H7 (cell line): ENCODE measurements at regions not wholly inside any gene's neighbourhood (a gene's known extent, or its start where the extent isn't known, plus 50 kb on each side); places are given as distances from the start of the nearest gene placed in this dataset.

Experiments
- DNase-seq: peaks from one replicate; pipeline ENCODE4 v3.0.0; 2012
- H3K27me3 ChIP-seq: 2 replicates; pipeline ENCODE4 v1.6.0; 2011; ENCODE audit warnings: mild to moderate bottlenecking, low read length; ENCODE audit not compliant: control insufficient read depth, insufficient read depth
- H3K36me3 ChIP-seq: replicated peaks from 2 replicates; pipeline ENCODE4 v1.5.1; 2011; ENCODE audit warnings: low read length; ENCODE audit not compliant: control insufficient read depth, insufficient read depth
- H3K4me3 ChIP-seq: 2 replicates; pipeline ENCODE4 v1.5.1; 2011; ENCODE audit warnings: low read depth, mild to moderate bottlenecking, control low read depth, low read length, moderate library complexity; ENCODE audit not compliant: insufficient read depth

- H3K27me3 ChIP-seq = no peaks in the 10 kb centered on the region; the same call in 1 of the 2 replicates
These were observed 53.8 kb upstream of the ATXN3L start for GRCh38 chrX:13373431-13374187.

DNA sequence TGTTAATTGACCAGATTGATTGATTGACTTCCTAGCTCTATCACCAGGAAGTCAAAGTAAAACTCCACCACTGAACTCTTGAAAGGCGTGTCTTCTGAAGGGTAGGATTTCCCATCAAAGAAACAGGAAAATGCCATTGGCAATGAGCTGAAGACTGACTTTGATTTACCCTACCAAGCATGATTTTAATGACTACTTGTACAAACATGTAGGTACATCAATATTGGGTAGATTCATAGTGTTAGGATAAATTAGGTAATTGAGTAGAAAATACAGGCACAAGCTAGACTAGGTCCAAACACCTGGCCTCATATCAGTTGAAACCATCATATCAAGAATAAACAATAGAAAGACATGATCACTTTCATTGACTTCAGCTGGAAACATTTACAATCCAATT is 53.2 kb upstream of the ATXN3L start:
- DNase-seq = no peak
- no peaks in the 10 kb centered on the region; the same call in 1 of the 2 replicates for H3K27me3 ChIP-seq

More at GRCh38 chrX:13373431-13374187, 53.8 kb upstream of the ATXN3L start:
- Histone ChIP-seq H3K4me3 (no peak overlapping the region), H3K36me3 (no peaks in the 10 kb centered on the region)
- DNase-seq = no peak

DNA sequence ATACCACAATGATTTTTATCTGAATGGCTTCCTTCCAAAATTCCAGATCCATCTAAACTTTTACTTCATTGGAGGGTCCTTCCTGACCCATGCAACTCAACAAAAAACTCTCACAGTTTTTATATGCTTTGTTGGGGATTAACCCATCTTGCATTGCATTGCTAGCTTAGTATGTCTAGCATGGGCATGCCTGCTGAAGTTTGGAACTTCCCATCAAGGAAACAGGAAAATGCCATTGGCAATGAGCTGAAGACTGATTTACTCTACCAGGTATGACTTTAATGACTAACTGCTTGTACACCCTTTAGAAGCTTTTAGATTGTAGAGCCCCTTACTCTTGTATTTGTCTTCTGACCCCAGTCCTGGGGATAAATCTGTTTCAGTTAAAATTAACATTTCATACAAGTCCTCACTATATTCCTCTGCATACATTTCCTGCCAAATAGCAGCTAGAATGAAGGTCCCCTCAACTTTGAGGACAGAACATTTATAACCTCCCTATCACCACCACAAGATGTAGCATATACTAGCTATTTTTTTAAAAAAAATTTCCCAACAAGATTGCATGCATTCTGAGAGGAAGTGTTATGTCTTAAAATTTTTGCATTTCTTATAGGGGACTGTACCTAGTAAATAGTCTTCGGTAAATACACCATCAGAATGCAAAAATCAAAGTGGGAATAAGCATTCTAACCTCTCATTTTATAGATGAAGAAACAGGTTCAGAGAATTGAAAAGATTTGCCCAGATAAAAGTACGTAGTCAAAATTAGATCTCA is 52.5 kb upstream of the ATXN3L start:
- H3K36me3 ChIP-seq = no peaks in the 10 kb centered on the region
- DNase-seq = no peak
- no peak overlapping the region for H3K4me3 ChIP-seq
- no peaks in the 10 kb centered on the region for H3K27me3 ChIP-seq

More for the DNA sequence above, 53.2 kb upstream of the ATXN3L start:
- Histone ChIP-seq H3K4me3 (no peak overlapping the region), H3K36me3 (no peaks in the 10 kb centered on the region)

- Histone ChIP-seq H3K27me3 (no peaks in the 10 kb centered on the region), H3K36me3 (no peaks in the 10 kb centered on the region), H3K4me3 (no peak overlapping the region)
- no peak for DNase-seq
These were observed 51.3 kb upstream of the ATXN3L start for GRCh38 chrX:13371186-13371585.

GRCh38 chrX:13370713-13371112 is 50.9 kb upstream of the ATXN3L start:
- Histone ChIP-seq H3K36me3 (no peaks in the 10 kb centered on the region), H3K4me3 (no peak overlapping the region), H3K27me3 (no peaks in the 10 kb centered on the region)
- no peak for DNase-seq
